SK-N-MC (cell line): ENCODE measurements at regions not wholly inside any gene's neighbourhood (a gene's known extent, or its start where the extent isn't known, plus 50 kb on each side); places are given as distances from the start of the nearest gene placed in this dataset.

ENCODE experiments used
- DNase-seq: peaks from one replicate; pipeline ENCODE4 v3.0.0-alpha.2; 2011; ENCODE audit warnings: low read depth, low spot score
- H3K27ac ChIP-seq: fragments of 200-600 bp; sonication (generic); 2 replicates; pipeline ENCODE4 v1.5.1; 2016; ENCODE audit warnings: mixed run types
- H3K36me3 ChIP-seq: fragments of 200-600 bp; sonication (generic); 2 replicates; pipeline ENCODE4 v1.6.1; 2017; ENCODE audit warnings: antibody characterized with exemption, low read length, mixed read lengths; ENCODE audit not compliant: insufficient read depth
- H3K4me3 ChIP-seq: fragments of 200-600 bp; sonication (generic); 2 replicates; pipeline ENCODE4 v1.5.1; 2016
- H3K9ac ChIP-seq: fragments of 200-600 bp; sonication (generic); 2 replicates; pipeline ENCODE4 v1.8.0; 2017; ENCODE audit warnings: mixed run types, mixed read lengths; ENCODE audit not compliant: insufficient read length
- H3K9me3 ChIP-seq: fragments of 200-600 bp; sonication (generic); 2 replicates; pipeline ENCODE4 v1.6.1; 2017; ENCODE audit warnings: low read depth, mild to moderate bottlenecking, antibody characterized with exemption, low read length, moderate library complexity, mixed read lengths
- EZH2 ChIP-seq: fragments of 200-600 bp; sonication (generic); IDR thresholded peaks from one replicate; pipeline ENCODE4 v1.6.1; 2017; ENCODE audit warnings: antibody characterized with exemption
- FOXP2 ChIP-seq: optimal IDR thresholded peaks from 2 replicates; pipeline ENCODE3; 2011; ENCODE audit warnings: mild to moderate bottlenecking, moderate library complexity; ENCODE audit not compliant: insufficient read depth; ENCODE audit errors: extremely low read length, control extremely low read depth
- POLR2AphosphoS5 ChIP-seq: IDR thresholded peaks from 2 replicates; pipeline ENCODE4 v1.6.1; 2012; ENCODE audit warnings: mild to moderate bottlenecking, low read depth, low read length, borderline replicate concordance

DNA sequence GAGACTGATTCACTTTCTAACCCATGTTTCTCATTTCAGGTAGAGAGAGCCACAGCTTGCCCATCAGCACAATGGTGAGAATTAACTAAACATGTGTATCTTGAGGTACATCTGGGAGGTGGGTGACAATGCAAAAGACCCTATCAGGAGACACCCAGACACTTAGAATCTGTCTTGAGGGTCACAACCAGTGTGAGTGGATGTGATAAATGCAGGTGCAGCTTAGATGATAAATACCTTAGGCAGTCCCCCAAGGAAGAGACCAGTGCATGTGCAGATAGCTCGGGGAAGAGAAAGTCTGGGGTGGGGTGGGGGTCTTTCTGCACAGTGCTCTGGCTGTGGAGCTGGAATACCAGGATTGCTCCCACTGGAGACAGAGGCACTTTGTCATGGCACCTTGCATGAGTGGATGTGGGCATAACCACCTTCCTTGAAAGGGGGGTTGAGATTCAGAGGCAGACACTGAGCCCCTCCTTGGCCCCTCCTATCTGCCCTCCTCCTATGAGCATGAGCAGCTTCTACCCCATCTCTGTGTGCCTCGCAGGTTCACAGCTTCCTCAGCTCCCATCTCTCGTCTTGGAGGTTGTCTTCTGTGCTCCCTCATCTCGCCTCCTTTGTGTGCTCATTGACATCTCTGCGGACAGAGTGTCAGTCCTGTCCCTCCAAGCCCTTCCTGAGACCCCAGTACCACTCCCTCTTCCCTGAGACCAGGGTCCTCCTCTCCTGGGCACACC, 349.8 kb downstream of the TCERG1L start:
- no peak overlapping the region for H3K9ac ChIP-seq
- no peak overlapping the region for H3K27ac ChIP-seq
- H3K9me3 ChIP-seq = no peaks in the 10 kb centered on the region
- H3K4me3 ChIP-seq = no peak overlapping the region
- H3K36me3 ChIP-seq = no peaks in the 10 kb centered on the region
- no peak for DNase-seq
- TF ChIP-seq FOXP2 (no peak), EZH2 (no peak), POLR2AphosphoS5 (no peak)

- no peak overlapping the region for H3K4me3 ChIP-seq
- no peak overlapping the region for H3K27ac ChIP-seq
- TF ChIP-seq EZH2 (no peak), FOXP2 (no peak), POLR2AphosphoS5 (no peak)
- H3K36me3 ChIP-seq = no peaks in the 10 kb centered on the region
- H3K9ac ChIP-seq = no peak overlapping the region
- no peaks in the 10 kb centered on the region for H3K9me3 ChIP-seq
- DNase-seq = no peak
These were observed 349.1 kb downstream of the TCERG1L start for GRCh38 chr10:130962240-130963051.

GRCh38 chr10:130963052-130963393, 348.5 kb downstream of the TCERG1L start:
- H3K9ac ChIP-seq = no peak overlapping the region
- H3K4me3 ChIP-seq = no peak overlapping the region
- H3K9me3 ChIP-seq = no peaks in the 10 kb centered on the region
- no peak overlapping the region for H3K27ac ChIP-seq
- no peak for DNase-seq
- no peak for TF ChIP-seq POLR2AphosphoS5
- TF ChIP-seq EZH2 = no peak
- TF ChIP-seq FOXP2 = no peak
- H3K36me3 ChIP-seq = no peaks in the 10 kb centered on the region

GRCh38 chr10:130963786-130964522, 347.6 kb downstream of the TCERG1L start:
- no peaks in the 10 kb centered on the region for H3K36me3 ChIP-seq
- DNase-seq = no peak
- no peak overlapping the region for H3K27ac ChIP-seq
- H3K9ac ChIP-seq = no peak overlapping the region
- H3K4me3 ChIP-seq = no peak overlapping the region
- TF ChIP-seq FOXP2 = no peak
- no peak for TF ChIP-seq POLR2AphosphoS5
- TF ChIP-seq EZH2 = no peak
- H3K9me3 ChIP-seq = no peaks in the 10 kb centered on the region

DNA sequence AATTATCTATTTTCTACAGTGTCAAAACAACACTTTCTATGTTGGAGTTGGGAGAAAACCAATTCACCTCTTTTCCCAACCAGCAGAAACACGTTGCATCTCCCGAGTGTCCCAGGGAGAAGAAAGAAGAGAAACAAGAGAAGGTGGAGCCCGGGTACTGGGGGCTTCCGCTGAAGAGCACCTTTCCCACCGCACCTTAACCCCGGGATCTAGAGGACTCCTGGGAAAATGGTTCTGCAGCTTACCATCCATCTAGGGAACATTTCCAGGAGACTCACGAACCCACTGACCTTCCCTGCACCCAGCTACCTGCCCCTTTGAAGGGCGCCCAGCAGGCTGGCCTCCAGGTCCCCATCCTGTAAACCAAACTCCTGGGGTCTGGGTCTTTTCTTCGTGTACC, 346.8 kb downstream of the TCERG1L start:
- no peak overlapping the region for H3K9ac ChIP-seq
- H3K27ac ChIP-seq = no peak overlapping the region
- DNase-seq = no peak
- H3K36me3 ChIP-seq = no peaks in the 10 kb centered on the region
- no peak for TF ChIP-seq FOXP2
- TF ChIP-seq EZH2 = no peak
- TF ChIP-seq POLR2AphosphoS5 = no peak
- H3K9me3 ChIP-seq = no peaks in the 10 kb centered on the region
- no peak overlapping the region for H3K4me3 ChIP-seq

GRCh38 chr10:130967161-130967560, 344.4 kb downstream of the TCERG1L start:
- no peak overlapping the region for H3K27ac ChIP-seq
- no peak for TF ChIP-seq POLR2AphosphoS5
- TF ChIP-seq FOXP2 = no peak
- TF ChIP-seq EZH2 = no peak
- no peak for DNase-seq
- no peak overlapping the region for H3K4me3 ChIP-seq
- H3K36me3 ChIP-seq = no peaks in the 10 kb centered on the region
- H3K9ac ChIP-seq = no peak overlapping the region
- H3K9me3 ChIP-seq = no peaks in the 10 kb centered on the region

GRCh38 chr10:130967784-130968183, 343.7 kb downstream of the TCERG1L start:
- H3K36me3 ChIP-seq = no peaks in the 10 kb centered on the region
- no peak overlapping the region for H3K4me3 ChIP-seq
- no peak overlapping the region for H3K9ac ChIP-seq
- no peak overlapping the region for H3K27ac ChIP-seq
- DNase-seq = no peak
- no peaks in the 10 kb centered on the region for H3K9me3 ChIP-seq
- TF ChIP-seq FOXP2 = no peak
- no peak for TF ChIP-seq POLR2AphosphoS5
- TF ChIP-seq EZH2 = no peak

DNA sequence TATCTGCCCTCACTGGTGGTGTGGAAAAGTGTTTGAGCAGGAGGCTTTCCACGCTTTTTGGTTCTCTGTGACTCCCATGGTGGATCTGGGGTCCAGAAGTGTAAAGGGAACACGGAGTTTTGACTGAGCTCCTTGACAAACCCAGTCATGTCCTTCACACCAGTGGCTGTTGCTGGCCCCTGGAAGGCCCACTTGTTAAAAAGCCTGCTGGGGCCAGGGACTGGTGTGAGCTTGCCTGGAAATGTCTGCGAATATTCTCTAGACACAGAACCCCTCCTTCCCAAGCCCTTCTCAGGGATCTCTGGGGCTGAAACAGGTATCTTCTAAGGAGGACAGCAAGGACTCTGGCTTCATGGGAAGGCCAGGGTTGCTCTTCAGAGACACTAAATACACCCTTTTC, 343.0 kb downstream of the TCERG1L start:
- H3K27ac ChIP-seq = no peak overlapping the region
- H3K9me3 ChIP-seq = no peaks in the 10 kb centered on the region
- no peak for TF ChIP-seq EZH2
- TF ChIP-seq FOXP2 = no peak
- no peak for TF ChIP-seq POLR2AphosphoS5
- no peak for DNase-seq
- no peak overlapping the region for H3K4me3 ChIP-seq
- no peak overlapping the region for H3K9ac ChIP-seq
- H3K36me3 ChIP-seq = no peaks in the 10 kb centered on the region
